Neural cell (in vitro differentiated cells): ENCODE measurements at regions not wholly inside any gene's neighbourhood (a gene's known extent, or its start where the extent isn't known, plus 50 kb on each side); places are given as distances from the start of the nearest gene placed in this dataset.

Experiments used
- CTCF ChIP-seq: fragments of 450-650 bp; IDR thresholded peaks from 2 replicates; pipeline ENCODE4 v1.5.1; 2014; ENCODE audit warnings: antibody characterized with exemption, mild to moderate bottlenecking, moderate library complexity; ENCODE audit not compliant: poor library complexity, severe bottlenecking
- EP300 ChIP-seq: fragments of 450-650 bp; conservative IDR thresholded peaks from 2 replicates; pipeline ENCODE4 v1.6.1; 2014; ENCODE audit warnings: antibody characterized with exemption, mild to moderate bottlenecking, moderate library complexity; ENCODE audit not compliant: poor library complexity, severe bottlenecking
- REST ChIP-seq: IDR thresholded peaks from 2 replicates; pipeline ENCODE4 v1.6.1; 2012; ENCODE audit warnings: borderline replicate concordance
- SMC3 ChIP-seq: fragments of 450-650 bp; conservative IDR thresholded peaks from 2 replicates; pipeline ENCODE4 v1.6.1; 2014; ENCODE audit warnings: antibody characterized with exemption, mild to moderate bottlenecking, moderate library complexity; ENCODE audit not compliant: poor library complexity

GRCh38 chr13:104841110-104841509 is 1694.4 kb downstream of the EFNB2 start:
- no peak for TF ChIP-seq SMC3
- no peak for TF ChIP-seq CTCF
- TF ChIP-seq REST: no peak
- TF ChIP-seq EP300: no peak
